Ectodermal cell (in vitro differentiated cells): ENCODE measurements at regions not wholly inside any gene's neighbourhood (a gene's known extent, or its start where the extent isn't known, plus 50 kb on each side); places are given as distances from the start of the nearest gene placed in this dataset.

ENCODE experiments used
- H3K27ac ChIP-seq: 2 replicates; pipeline ENCODE4 v1.7.0; 2013; ENCODE audit warnings: mild to moderate bottlenecking, low read depth, low read length; ENCODE audit not compliant: insufficient read depth, poor library complexity, severe bottlenecking
- H3K27me3 ChIP-seq: 2 replicates; pipeline ENCODE4 v1.7.0; 2013; ENCODE audit warnings: mild to moderate bottlenecking, low read length; ENCODE audit not compliant: insufficient read depth, control insufficient read depth, poor library complexity, severe bottlenecking
- H3K36me3 ChIP-seq: one replicate; pipeline ENCODE4 v1.7.0; 2013; ENCODE audit warnings: low read length; ENCODE audit not compliant: control insufficient read depth, insufficient read depth
- H3K4me1 ChIP-seq: one replicate; pipeline ENCODE4 v1.7.0; 2013; ENCODE audit warnings: low read length; ENCODE audit not compliant: control insufficient read depth, insufficient read depth
- H3K4me3 ChIP-seq: 2 replicates; pipeline ENCODE4 v1.7.0; 2013; ENCODE audit warnings: low read depth, low read length, control low read depth; ENCODE audit not compliant: insufficient read depth
- H3K9me3 ChIP-seq: 2 replicates; pipeline ENCODE4 v1.7.0; 2013; ENCODE audit warnings: mild to moderate bottlenecking, low read length, moderate library complexity; ENCODE audit not compliant: control insufficient read depth
- WGBS, 2 experiments: methylation state at CpG; one replicate each; pipeline ENCODE4 v1.1.7; 2013; ENCODE audit warnings: missing lambda C conversion rate in 2 of 2; 5-methylcytosine and 5-hydroxymethylcytosine counted together

DNA sequence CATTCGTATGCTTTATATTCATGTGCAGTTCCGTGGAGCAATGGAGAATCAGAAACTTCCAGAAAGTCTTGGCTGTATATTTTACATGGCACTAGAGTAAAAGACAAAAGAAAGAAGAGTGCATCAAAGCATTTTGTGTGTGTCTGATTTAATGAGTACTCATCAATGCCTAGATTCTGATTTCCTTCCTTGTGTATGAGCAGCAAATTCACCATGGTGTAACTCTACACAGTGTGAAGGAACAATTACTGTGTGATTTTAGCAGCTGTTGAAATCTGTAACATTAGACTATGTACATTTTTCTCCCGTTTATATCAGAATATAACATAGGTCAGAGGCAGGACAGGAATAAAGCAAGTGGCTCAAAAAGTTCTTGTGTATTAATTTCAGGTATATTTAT, 102.0 kb upstream of the TSC22D2 start:
- no peaks in the 10 kb centered on the region for H3K27me3 ChIP-seq
- H3K4me3 ChIP-seq: no peak overlapping the region
- H3K36me3 ChIP-seq: no peaks in the 10 kb centered on the region
- H3K9me3 ChIP-seq: no peaks in the 10 kb centered on the region
- no peaks in the 10 kb centered on the region for H3K4me1 ChIP-seq
- no peak overlapping the region for H3K27ac ChIP-seq
- WGBS, 2 experiments: 81 to 83% methylated on average over 3 of the region's 3 CpGs

DNA sequence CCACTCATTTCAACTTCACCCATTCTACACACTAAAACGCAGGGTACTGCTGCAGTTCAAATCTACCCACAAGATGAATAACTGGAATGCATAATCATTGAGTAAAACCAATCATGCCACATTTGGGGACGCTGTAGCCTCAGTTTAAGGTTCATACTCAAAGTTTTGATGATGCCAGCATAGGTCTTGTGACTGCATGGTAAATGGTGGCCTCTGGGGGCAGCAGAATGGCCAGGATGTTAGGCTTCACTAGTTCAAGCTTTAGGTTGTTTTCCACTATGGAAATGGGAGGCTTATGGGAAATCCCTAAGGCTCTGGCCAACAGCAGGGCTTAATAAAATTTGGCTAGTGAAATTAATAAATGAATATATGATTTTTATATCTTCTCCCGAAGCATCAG, 104.3 kb upstream of the TSC22D2 start:
- Histone ChIP-seq H3K9me3 (no peaks in the 10 kb centered on the region), H3K36me3 (no peaks in the 10 kb centered on the region), H3K27me3 (no peaks in the 10 kb centered on the region), H3K4me3 (no peak overlapping the region), H3K4me1 (no peaks in the 10 kb centered on the region), H3K27ac (no peak overlapping the region)
- 77 to 81% methylated on average over 3 of the region's 3 CpGs for WGBS, 2 experiments

DNA sequence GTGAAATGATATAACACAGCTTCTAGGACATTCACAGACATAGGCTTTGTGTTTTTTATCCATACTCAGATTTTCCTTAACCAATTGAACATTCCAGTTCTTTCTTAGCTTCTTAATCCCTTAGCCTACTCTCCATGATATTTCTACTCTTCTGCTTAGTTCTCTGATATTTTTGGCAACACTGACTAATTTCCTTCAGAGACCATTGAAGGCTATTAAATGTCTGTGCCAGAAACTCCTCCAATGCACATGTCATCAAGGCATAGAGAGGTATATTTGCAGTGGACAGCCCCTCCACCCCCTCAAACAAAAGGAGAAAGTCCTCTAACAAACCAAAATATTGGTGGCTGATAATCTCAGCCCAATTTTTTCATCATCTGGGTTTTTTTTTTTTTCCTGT, 105.9 kb upstream of the TSC22D2 start:
- no peaks in the 10 kb centered on the region for H3K4me1 ChIP-seq
- no peaks in the 10 kb centered on the region for H3K9me3 ChIP-seq
- H3K27ac ChIP-seq: no peak overlapping the region
- H3K27me3 ChIP-seq: no peaks in the 10 kb centered on the region
- no peak overlapping the region for H3K4me3 ChIP-seq
- H3K36me3 ChIP-seq: no peaks in the 10 kb centered on the region

DNA sequence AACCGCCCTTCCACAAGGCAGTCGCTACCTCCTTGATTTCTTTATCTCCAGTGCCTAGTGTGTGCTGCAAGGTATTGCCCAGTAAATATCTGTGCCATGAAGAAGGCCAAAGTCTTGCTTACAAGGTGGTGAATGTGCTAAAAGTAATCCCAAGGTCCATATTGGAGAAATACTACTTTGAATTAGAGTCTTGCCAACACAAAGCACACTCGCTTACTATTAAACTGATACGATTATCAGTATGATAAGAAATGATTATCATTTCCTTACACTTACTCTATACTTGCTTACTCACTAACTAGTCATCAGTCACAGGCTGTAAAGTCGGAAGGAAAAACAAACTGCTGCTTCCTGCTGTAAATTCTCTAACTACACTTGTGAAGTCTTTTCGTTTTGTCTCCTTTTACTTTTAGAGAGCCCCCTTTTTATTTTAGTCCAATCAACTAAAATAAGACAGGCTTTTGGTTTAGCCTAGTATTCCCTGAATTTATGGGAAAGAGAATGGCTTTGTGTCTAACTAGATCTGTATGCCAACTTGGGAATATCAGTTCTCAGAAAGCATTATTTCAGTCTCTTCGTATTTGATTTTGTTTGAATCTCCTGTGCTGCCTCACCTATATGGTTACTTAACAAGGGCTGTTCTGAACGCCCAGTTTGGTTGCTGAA, 107.1 kb upstream of the TSC22D2 start:
- no peaks in the 10 kb centered on the region for H3K9me3 ChIP-seq
- no peaks in the 10 kb centered on the region for H3K36me3 ChIP-seq
- no peak overlapping the region for H3K4me3 ChIP-seq
- no peaks in the 10 kb centered on the region for H3K27me3 ChIP-seq
- H3K4me1 ChIP-seq: no peaks in the 10 kb centered on the region
- H3K27ac ChIP-seq: no peak overlapping the region
- 90 to 94% methylated on average over 8 of the region's 8 CpGs for WGBS, 2 experiments

DNA sequence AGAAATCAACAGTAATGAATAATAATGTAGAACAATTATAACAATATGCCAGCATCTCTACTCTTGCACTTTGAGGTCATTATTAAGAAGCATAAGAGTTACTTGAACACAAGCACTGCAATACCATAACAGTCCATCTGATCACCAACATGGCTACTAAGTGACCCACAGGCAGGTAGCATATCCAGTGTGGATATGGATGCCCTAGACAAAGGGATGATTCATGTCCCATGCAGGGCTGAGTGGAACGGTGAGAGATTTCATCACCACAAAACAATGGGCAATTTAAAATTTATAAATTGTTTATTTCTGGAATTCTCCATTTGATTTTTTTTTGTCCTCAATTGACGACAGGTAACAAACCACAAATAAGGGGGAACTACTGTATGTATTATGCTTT, 107.7 kb upstream of the TSC22D2 start:
- no peaks in the 10 kb centered on the region for H3K4me1 ChIP-seq
- H3K4me3 ChIP-seq: no peak overlapping the region
- WGBS, 2 experiments: 50 to 100% methylated on average over 1 to 2 of the region's 2 CpGs
- no peaks in the 10 kb centered on the region for H3K36me3 ChIP-seq
- no peaks in the 10 kb centered on the region for H3K9me3 ChIP-seq
- no peaks in the 10 kb centered on the region for H3K27me3 ChIP-seq
- no peak overlapping the region for H3K27ac ChIP-seq

DNA sequence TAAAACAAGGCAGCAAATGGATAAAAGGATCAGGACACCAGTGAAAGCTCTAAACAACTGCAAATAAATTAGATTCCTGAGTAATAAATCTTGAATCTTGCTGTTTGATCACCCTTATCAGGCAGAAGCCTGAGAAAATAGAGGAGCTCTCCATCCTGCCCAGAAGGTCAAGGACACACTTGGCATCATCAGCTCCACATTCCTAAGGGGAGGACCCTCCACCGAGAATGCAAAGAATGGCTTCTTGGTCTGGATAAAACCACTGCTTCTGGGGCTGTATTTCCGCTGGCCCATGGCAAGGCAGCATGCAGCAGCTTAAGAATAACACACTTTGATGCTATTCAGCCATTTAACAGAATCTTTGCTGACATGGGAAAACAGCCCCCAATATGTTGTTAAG, 108.9 kb upstream of the TSC22D2 start:
- WGBS, 2 experiments: 68 to 76% methylated on average over 2 of the region's 2 CpGs
- no peaks in the 10 kb centered on the region for H3K9me3 ChIP-seq
- H3K4me3 ChIP-seq: no peak overlapping the region
- H3K27ac ChIP-seq: no peak overlapping the region
- H3K27me3 ChIP-seq: no peaks in the 10 kb centered on the region
- H3K4me1 ChIP-seq: no peaks in the 10 kb centered on the region
- H3K36me3 ChIP-seq: no peaks in the 10 kb centered on the region

DNA sequence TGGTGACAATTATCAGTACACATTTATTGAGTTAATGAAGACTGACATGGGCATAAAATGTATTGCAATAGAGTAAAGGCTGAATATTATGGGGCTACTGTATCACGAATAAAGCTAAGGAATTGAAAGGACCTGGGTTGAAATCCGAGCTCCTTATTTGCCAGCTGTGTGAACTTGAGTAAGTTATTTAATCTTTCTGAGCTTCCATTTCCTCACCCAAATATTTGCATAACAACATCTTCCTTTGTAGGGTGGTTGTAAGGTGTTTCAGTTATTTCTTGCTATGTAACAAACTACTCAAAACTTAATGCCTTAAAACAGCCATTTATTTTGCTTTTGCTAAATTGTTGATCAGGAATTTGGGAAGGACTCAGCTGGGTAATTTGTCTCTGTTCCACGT, 111.1 kb upstream of the TSC22D2 start:
- Histone ChIP-seq H3K4me1 (no peaks in the 10 kb centered on the region), H3K36me3 (no peaks in the 10 kb centered on the region), H3K27ac (no peak overlapping the region), H3K27me3 (no peaks in the 10 kb centered on the region), H3K9me3 (no peaks in the 10 kb centered on the region), H3K4me3 (no peak overlapping the region)
- WGBS, 2 experiments: 63 to 78% methylated on average over 2 to 3 of the region's 3 CpGs

DNA sequence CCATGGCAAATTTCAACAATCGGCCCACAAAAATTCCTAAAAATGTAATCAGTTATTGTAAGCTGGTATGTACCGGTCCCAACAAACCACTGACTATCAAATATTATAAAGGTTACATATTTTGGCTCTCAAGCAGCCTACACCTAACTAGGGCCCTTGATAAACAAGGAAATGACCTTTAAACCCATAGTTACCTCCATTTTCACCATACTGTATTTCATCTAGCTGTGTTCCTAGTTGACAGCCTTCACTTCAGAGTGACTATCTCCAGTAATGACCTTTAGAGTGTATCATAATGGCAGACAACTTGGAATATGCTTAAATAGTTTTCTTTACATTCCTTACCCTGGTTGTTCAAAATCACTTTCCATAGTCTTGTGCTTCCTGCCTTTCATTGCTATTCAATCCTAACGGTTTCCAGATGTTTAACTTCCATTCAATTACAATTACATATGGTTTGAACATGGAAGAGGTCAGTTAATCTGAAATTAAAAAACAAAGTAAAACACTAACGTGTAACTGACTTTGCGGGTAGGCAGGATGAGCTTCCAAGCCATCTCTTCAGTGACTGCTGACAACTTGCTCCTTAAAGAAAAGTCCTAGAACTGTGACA, 111.9 kb upstream of the TSC22D2 start:
- Histone ChIP-seq H3K36me3 (no peaks in the 10 kb centered on the region), H3K4me1 (no peaks in the 10 kb centered on the region), H3K27me3 (no peaks in the 10 kb centered on the region), H3K27ac (no peak overlapping the region), H3K9me3 (no peaks in the 10 kb centered on the region), H3K4me3 (no peak overlapping the region)
- 82 to 86% methylated on average over 3 to 5 of the region's 5 CpGs for WGBS, 2 experiments

DNA sequence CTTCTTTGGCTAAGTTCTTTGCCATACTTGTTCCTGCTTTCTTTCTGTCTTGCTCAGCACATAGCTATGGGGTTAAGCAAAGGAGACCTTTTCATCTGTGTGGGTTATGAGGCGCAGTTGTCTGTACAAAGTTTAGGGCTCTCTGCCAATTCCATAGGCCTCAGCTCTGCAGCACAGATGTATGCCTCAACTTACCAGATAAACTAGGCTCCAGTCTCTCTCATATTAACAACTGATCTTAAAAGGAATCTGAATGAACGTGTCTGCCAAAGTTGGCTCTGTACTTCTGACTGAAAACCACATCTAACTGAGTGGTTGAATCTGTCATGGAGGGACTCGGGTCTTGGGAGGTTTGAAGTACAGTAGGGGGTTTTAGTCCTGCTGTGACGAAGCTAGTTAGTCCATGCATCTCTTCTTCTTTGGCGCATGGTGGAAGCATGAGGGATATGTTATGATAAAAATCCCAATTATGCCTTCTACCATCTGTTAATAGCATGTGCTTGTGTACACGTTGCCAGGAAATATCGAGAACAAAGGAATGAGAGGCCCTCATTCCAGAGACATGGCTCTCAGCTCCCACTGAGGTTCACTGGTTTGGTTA, 114.6 kb upstream of the TSC22D2 start:
- no peaks in the 10 kb centered on the region for H3K36me3 ChIP-seq
- H3K4me3 ChIP-seq: no peak overlapping the region
- no peaks in the 10 kb centered on the region for H3K4me1 ChIP-seq
- WGBS, 2 experiments: 88 to 94% methylated on average over 6 to 7 of the region's 7 CpGs
- H3K9me3 ChIP-seq: no peaks in the 10 kb centered on the region
- H3K27ac ChIP-seq: no peak overlapping the region
- H3K27me3 ChIP-seq: no peaks in the 10 kb centered on the region

DNA sequence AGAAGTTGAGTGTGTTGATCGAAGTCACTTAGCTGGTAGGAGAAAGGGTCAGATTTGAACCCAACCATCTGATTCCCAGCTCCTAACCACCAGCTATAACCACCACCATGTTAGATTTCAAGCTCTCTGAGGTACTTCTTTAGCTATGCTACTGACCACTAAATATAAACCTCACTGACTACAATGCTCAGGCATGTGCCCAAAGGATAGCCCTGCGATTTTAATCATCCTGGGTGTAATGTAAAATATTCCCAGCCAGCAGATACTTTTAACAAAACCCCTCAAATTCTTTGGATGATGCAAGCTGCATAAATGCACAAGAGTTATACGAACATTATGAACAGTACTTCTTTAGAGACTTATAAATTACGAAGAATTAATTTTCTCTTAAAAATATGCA, 115.2 kb upstream of the TSC22D2 start:
- Histone ChIP-seq H3K36me3 (no peaks in the 10 kb centered on the region), H3K9me3 (no peaks in the 10 kb centered on the region), H3K27ac (no peak overlapping the region), H3K4me1 (no peaks in the 10 kb centered on the region), H3K4me3 (no peak overlapping the region), H3K27me3 (no peaks in the 10 kb centered on the region)
- WGBS, 2 experiments: 92 to 100% methylated on average over 1 to 3 of the region's 4 CpGs
